Activated CD4-positive, alpha-beta T cell treated with anti-CD3 and anti-CD28 coated beads, Interleukin-2, Interleukin-4, amounts not matched to agents 100 ng/mL and 50 ng/mL, durations not matched to agents 16 hours and 8 hours (primary cell): ENCODE measurements at regions not wholly inside any gene's neighbourhood (a gene's known extent, or its start where the extent isn't known, plus 50 kb on each side); places are given as distances from the start of the nearest gene placed in this dataset.

Experiments used
- DNase-seq: peaks from one replicate; pipeline ENCODE4 v3.0.0-alpha.2; 2020; ENCODE audit warnings: low spot score

GRCh38 chr20:4513720-4514119, 172.5 kb upstream of the PRNP start:
- no peak for DNase-seq

DNA sequence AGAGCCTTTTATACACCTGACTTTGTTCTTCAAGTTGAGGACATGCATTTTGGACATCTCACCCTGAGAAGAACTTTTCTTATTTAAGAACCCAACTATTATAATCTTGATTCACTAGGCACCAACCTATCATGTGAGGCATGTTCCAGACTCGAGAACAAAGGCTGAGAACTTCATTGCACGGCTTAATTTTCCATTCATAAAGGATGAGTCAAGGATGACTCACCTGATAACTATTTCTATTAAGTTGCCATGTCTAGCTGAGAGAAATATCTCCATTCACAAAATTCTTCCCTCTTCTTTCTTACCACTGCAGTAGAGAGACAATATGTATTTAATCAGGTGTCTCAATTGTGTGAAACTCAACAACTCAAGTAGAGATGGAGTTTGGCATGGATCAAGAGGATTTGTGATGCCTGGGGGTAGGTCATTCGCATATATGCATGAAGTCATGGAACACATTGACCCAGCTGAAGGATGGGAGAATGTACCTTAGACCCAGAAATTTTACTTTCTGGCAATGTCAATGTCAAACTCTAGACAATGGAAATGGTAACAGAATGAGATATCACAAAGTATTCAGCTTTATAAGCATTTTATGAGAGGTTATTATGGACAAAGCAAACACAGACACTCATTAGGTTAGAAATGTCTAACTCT, 173.2 kb upstream of the PRNP start:
- DNase-seq, result no peak

GRCh38 chr20:4511776-4512175, 174.5 kb upstream of the PRNP start:
- DNase-seq, result no peak

DNA sequence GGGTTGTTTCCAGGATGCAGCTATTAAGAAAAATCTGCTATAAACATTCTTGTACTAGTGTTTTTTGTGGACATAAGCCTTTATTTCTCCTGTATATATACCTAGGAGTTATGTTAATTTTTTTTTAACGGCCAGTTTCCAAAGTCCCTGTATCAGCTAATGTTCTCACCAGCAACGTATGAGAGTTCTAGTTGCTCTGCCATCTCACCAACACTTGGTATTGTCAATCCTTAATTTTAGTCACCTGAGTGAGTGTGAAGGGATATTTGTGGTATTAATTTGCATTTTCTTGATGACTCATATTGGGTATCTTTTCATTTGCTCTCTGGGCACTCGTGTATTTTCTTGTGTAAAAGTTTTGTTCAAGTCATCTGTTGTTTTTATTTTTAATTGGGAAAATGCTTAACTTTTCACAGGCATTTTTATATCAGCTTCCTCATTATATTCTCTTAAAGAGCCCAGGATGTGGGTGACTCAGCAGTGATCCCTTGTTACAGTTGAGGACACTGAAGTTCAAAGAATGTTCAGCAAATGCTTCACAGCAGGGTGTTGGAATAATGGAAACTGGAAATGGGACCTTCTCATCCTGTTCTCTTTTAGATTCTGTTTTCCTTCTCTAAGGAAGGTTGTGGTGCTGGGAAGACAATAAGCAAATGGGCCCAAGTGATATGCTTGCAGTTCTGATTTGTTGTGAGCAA, 176.3 kb upstream of the PRNP start:
- no peak for DNase-seq

DNA sequence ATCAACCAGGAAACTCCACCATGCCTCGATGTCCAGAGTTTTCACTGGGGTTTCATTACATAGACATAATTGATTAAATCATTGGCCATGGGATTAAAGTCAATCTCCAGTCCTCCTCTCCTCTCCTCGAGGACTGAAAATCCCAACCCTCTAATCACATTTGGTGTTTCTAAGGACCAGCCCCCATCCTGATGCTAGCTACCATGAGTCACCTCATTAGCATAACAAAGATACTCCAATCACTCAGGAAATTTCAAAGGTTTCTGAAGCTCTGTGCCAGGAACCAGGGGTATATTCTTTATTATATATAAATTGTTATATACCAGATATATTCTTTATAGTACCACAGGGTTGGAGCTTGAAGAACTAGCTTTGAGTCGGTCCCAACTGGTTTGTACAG, 177.5 kb upstream of the PRNP start:
- DNase-seq, result no peak

DNA sequence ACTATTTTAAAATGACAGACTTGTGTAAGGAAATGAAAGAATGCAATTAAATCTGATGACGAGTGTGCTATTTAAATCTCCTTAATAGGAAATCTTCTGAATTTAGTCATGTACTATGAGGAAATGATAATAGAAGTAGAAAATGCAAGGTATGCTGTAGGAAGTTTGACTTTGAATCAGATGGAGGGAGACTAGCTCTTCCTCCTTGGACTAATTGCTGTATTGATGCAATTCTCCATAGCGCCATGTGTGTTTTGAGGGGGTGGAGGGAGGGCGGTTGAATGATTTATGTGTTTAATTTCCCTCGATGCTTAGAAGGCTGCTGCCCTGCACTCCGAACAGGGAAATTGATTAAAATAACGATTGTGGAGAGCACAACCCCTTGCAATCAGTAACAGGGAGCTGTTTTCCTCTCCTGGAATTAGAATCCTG, 179.0 kb upstream of the PRNP start:
- no peak for DNase-seq

DNA sequence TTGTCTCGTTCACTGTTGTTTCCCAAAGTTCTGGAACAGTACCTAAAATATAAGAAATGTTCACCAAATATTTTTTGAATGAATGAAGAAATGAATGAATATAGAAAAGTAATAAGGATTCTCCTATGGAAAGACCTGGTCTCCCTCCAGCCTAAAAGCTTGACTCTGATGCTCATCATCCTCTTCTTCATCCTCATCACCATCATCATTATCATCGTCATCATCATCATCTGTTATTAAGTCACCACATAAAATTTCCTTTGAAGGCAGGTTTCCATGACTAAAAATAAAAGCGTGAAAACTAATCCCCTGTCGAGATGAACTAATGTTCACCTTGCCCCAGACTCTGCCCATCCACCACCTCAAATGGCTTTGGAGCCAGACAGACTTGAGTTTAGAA, 181.4 kb upstream of the PRNP start:
- no peak for DNase-seq

GRCh38 chr20:4502756-4503155, 183.5 kb upstream of the PRNP start:
- no peak for DNase-seq

GRCh38 chr20:4493386-4493785, 192.9 kb upstream of the PRNP start:
- no peak for DNase-seq

DNA sequence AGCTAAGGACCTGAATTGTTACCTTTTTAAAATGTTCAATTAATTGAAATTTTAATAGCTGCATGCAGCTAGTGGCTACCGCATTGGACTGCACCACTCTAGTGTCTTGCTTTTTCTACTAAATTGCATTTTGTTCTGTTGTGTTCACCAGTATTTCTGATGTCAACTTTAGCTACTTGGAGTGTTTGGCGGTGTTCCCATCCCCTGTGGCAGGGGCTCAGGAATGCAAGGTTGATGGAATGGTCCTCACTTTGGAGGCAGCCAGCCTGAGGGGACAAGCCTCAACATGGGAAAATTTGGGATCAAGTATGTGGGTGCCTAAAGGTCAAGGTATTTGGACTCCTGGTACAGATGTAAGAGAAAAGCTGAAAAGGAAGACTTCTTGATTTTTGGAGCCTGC, 194.6 kb upstream of the PRNP start:
- DNase-seq, result no peak

GRCh38 chr20:4490606-4491280, 195.5 kb upstream of the PRNP start:
- no peak for DNase-seq

DNA sequence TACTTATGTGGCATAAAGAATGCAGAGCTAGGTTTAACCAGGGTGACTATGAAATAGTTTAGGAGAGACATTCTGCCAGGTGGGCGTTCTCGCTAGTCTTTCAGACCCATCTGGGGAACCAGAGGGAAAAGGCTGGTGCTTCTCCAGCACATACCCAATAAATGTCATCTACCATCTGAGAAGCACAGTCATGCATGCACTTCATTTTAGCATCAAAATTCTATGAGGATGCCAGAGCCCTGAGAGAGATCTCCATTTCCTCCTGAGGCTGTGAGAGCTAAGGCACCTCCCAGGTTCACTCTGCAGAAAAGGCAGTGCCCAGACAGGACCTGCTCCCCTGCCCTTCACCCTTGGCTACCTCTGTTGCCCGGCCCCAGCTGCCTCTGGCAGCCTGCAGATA, 196.2 kb upstream of the PRNP start:
- DNase-seq, result no peak

- no peak for DNase-seq
Measured at GRCh38 chr20:4488407-4489339, 197.6 kb upstream of the PRNP start.

DNA sequence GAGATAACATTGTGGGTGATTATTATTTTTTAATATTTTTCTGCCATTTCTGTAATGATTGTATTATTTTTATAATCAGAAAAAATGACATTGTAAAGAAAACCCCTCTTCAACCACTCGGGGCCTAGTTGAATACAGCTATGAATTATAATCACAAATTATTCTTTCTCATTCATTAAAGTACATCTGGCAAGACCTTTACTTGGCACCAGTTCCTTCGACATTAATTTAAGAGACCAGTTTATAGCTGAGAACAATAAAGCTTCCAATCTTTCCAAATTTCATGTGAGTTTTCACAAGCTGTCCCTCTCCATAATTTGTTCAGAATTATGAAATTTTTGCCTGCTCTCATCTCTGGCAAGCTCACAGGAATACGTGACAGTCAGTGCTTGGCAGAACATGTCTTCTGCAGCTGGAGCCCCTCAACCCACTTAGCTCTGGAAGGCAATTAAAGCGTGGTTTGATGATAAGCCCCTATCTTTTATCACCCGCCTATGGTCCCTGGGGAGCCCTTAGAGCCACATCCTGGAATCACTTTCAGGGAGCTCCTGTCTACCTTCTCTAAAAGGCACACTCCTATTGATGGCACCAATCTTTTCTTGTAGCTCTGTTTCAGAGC, 201.8 kb upstream of the PRNP start:
- DNase-seq, result no peak

DNA sequence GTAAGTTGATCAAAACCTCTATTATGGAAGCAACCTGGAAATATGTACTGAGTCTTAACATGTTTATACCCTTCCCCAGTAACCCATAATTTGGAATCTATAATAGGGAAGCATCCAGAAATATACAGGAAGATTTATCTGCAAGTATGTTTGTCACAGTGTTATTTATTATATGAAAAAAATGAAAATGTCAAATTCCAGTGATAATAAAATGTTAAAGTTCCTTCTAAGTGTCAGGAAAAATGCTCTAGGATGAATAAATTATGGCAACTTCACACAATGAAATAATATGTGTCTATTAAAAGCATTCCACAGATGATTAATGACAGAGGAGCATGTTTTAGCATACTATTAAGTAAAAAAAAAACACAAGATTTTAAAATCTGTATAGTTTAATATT, 202.3 kb upstream of the PRNP start:
- DNase-seq, result no peak

GRCh38 chr20:4483486-4483885, 202.8 kb upstream of the PRNP start:
- DNase-seq, result no peak

- no peak for DNase-seq
Measured at GRCh38 chr20:4480104-4480503, 206.2 kb upstream of the PRNP start.

- DNase-seq, result no peak
Measured at GRCh38 chr20:4476903-4477500, 209.3 kb upstream of the PRNP start.

- DNase-seq, result no peak
Measured at GRCh38 chr20:4472906-4473305, 213.3 kb upstream of the PRNP start.

GRCh38 chr20:4471221-4471620, 215.0 kb upstream of the PRNP start:
- no peak for DNase-seq

DNA sequence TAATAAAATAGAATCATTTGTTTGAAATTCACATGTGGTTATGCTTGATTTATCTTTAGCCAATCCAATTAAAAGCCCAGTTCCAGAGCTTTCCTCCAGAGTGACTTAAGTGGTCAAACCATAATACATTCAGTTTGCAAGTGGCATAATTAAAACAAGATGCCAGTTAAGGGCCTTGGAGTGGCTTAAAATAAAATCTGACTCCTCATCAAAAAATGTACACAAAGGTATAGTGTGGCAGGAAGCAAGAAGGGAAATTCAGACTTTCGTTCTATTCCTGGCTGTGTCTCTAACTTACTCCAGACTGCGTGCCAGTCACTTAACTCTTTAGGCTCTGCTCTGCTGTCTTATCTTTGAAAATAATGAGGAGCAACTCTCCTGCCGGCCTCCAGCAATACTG, 215.9 kb upstream of the PRNP start:
- no peak for DNase-seq

DNA sequence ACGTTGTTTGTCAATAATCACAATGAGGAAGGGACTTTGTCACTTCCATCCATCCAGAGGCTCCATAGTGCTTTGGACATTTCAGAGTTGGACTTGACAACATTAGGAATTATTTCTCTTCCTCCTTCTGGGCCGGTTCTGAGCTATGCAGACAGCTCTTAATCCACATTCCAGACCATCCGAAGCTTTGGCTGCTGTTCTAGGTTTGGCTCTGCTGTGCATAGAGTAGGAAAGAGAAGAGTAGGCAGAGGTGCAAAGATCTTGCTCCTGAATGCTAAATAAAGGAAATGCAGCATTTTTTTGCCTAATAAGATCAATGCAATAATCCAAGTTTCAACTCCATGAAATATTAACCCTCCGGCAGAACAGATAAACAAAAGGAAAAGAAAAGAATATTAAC, 216.3 kb upstream of the PRNP start:
- DNase-seq, result no peak
